Mesenchymal stem cell (in vitro differentiated cells and primary cell): ENCODE measurements at regions not wholly inside any gene's neighbourhood (a gene's known extent, or its start where the extent isn't known, plus 50 kb on each side); places are given as distances from the start of the nearest gene placed in this dataset.

Source experiments
- DNase-seq: peaks from one replicate; pipeline ENCODE4 v3.0.0-alpha.2; 2013
- H2AFZ ChIP-seq: one replicate; pipeline ENCODE4 v1.6.1; 2013; ENCODE audit warnings: low read depth, mild to moderate bottlenecking, control low read depth, inconsistent platforms, low read length, moderate library complexity
- H2AK5ac ChIP-seq: 2 replicates; pipeline ENCODE4 v1.6.1; 2013; ENCODE audit warnings: low read length, moderate library complexity, mild to moderate bottlenecking, inconsistent platforms; ENCODE audit not compliant: severe bottlenecking
- H2BK120ac ChIP-seq: one replicate; pipeline ENCODE4 v1.6.1; 2013; ENCODE audit warnings: low read depth, mild to moderate bottlenecking, inconsistent platforms, low read length, moderate library complexity
- H2BK12ac ChIP-seq, 2 experiments: one replicate each; pipeline ENCODE4 v1.6.1; 2013; ENCODE audit warnings: inconsistent platforms in 2 of 2, low read length in 2 of 2, mild to moderate bottlenecking in 2 of 2, moderate library complexity in 2 of 2, control low read depth in 1 of 2
- H2BK15ac ChIP-seq: one replicate; pipeline ENCODE4 v1.6.1; 2013; ENCODE audit warnings: mild to moderate bottlenecking, low read depth, inconsistent platforms; ENCODE audit not compliant: poor library complexity, severe bottlenecking
- H2BK5ac ChIP-seq: 2 replicates; pipeline ENCODE4 v1.6.1; 2013; ENCODE audit warnings: low read depth, mild to moderate bottlenecking, low read length, control low read depth, inconsistent platforms; ENCODE audit not compliant: poor library complexity, severe bottlenecking
- H3K14ac ChIP-seq, 2 experiments: one replicate each; pipeline ENCODE4 v1.6.1; 2013; ENCODE audit warnings: inconsistent platforms in 2 of 2, low read length in 2 of 2, control low read depth in 1 of 2, mild to moderate bottlenecking in 1 of 2, moderate library complexity in 1 of 2
- H3K18ac ChIP-seq, 2 experiments: one replicate each; pipeline ENCODE4 v1.6.1; 2013; ENCODE audit warnings: inconsistent platforms in 2 of 2, low read length in 2 of 2, control low read depth in 1 of 2, low read depth in 1 of 2, mild to moderate bottlenecking in 1 of 2
- H3K23ac ChIP-seq, 2 experiments: one replicate each; pipeline ENCODE4 v1.6.1; 2013; ENCODE audit warnings: inconsistent platforms in 2 of 2, low read length in 2 of 2, mild to moderate bottlenecking in 2 of 2, moderate library complexity in 2 of 2, control low read depth in 1 of 2
- H3K27ac ChIP-seq: 2 replicates; pipeline ENCODE4 v1.5.1; 2013; ENCODE audit warnings: mild to moderate bottlenecking, moderate library complexity, low read length, control low read depth, inconsistent platforms; ENCODE audit not compliant: poor library complexity, severe bottlenecking
- H3K27me3 ChIP-seq, 2 experiments: 2 replicates each; pipeline versions ENCODE4 v1.6.1 to v1.7.0; 2013; ENCODE audit warnings: low read length in 2 of 2, mild to moderate bottlenecking in 2 of 2, moderate library complexity in 2 of 2, control low read depth in 1 of 2, inconsistent platforms in 1 of 2; ENCODE audit not compliant: control insufficient read depth in 1 of 2, insufficient read depth in 1 of 2
- H3K36me3 ChIP-seq, 2 experiments: 2 replicates each; pipeline versions ENCODE4 v1.6.1 to v1.7.0; 2013; ENCODE audit warnings: low read length in 2 of 2, control low read depth in 1 of 2, inconsistent platforms in 1 of 2, low read depth in 1 of 2, mild to moderate bottlenecking in 1 of 2; ENCODE audit not compliant: insufficient read depth in 2 of 2, control insufficient read depth in 1 of 2
- H3K4ac ChIP-seq, 2 experiments: one replicate each; pipeline ENCODE4 v1.6.1; 2013; ENCODE audit warnings: inconsistent platforms in 2 of 2, low read length in 2 of 2, mild to moderate bottlenecking in 2 of 2, moderate library complexity in 2 of 2, control low read depth in 1 of 2, low read depth in 1 of 2
- H3K4me1 ChIP-seq: 2 replicates; pipeline ENCODE4 v1.6.1; 2013; ENCODE audit warnings: low read depth, low read length, control low read depth; ENCODE audit not compliant: control insufficient read depth, insufficient read depth
- H3K4me2 ChIP-seq: 2 replicates; pipeline ENCODE4 v1.6.1; 2013; ENCODE audit warnings: low read length, mild to moderate bottlenecking, inconsistent platforms; ENCODE audit not compliant: poor library complexity, severe bottlenecking
- H3K4me3 ChIP-seq, 2 experiments: 2 replicates each; pipeline versions ENCODE4 v1.5.1 to v1.7.0; 2013; ENCODE audit warnings: low read length in 2 of 2, mild to moderate bottlenecking in 2 of 2, control low read depth in 1 of 2, low read depth in 1 of 2; ENCODE audit not compliant: insufficient read depth in 1 of 2
- H3K79me1 ChIP-seq: replicated peaks from 2 replicates; pipeline ENCODE4 v1.6.1; 2013; ENCODE audit warnings: mild to moderate bottlenecking, control low read depth, low read length, inconsistent platforms; ENCODE audit not compliant: poor library complexity, severe bottlenecking
- H3K9ac ChIP-seq: 2 replicates; pipeline ENCODE4 v1.7.0; 2013; ENCODE audit warnings: mild to moderate bottlenecking, low read length, moderate library complexity
- H3K9me3 ChIP-seq: 2 replicates; pipeline ENCODE4 v1.7.0; 2013; ENCODE audit warnings: mild to moderate bottlenecking, low read length; ENCODE audit not compliant: control insufficient read depth
- H4K8ac ChIP-seq: one replicate; pipeline ENCODE4 v1.6.1; 2013; ENCODE audit warnings: inconsistent platforms, mild to moderate bottlenecking, low read length, moderate library complexity
- H4K91ac ChIP-seq: one replicate; pipeline ENCODE4 v1.6.1; 2013; ENCODE audit warnings: mild to moderate bottlenecking, low read length, inconsistent platforms
- WGBS: methylation state at CpG from one replicate; pipeline ENCODE4 v1.1.7; 2013; ENCODE audit warnings: mixed read lengths; 5-methylcytosine and 5-hydroxymethylcytosine counted together

DNA sequence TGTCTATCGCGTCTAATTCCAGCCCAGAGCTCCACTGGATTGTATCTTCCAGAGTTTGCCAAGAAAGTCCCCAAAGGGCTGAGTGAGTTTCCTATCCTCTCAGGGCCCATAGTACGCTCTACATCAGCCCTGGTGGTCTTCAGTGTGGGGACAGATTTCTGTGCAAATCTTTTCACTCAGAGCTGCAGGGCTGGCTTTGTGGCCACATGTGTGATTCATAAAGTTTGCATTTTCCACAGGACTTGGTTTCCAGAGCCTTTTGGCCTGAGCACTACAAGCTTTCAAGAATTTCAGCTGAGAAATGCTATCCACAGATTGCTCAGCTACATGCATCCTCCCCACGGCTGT, 76.7 kb upstream of the CXCL14 start:
- Histone ChIP-seq H3K18ac (no peak overlapping the region), H3K27ac (no peak overlapping the region), H3K79me1 (no peaks in the 10 kb centered on the region), H3K23ac (no peak overlapping the region), H3K4ac (no peak overlapping the region), H3K9ac (no peak overlapping the region), H2BK5ac (no peak overlapping the region), H2BK12ac (no peak overlapping the region), H3K36me3 (no peaks in the 10 kb centered on the region), H4K91ac (no peak overlapping the region), H2BK120ac (no peak overlapping the region), H3K4me2 (no peak overlapping the region), H4K8ac (no peak overlapping the region), H2AK5ac (no peak overlapping the region), H2AFZ (no peak overlapping the region), H3K9me3 (no peaks in the 10 kb centered on the region), H3K4me3 (no peak overlapping the region), H3K14ac (no peak overlapping the region), H2BK15ac (no peak overlapping the region), H3K27me3 (peaks cover 5 to 57% of the 10 kb centered on the region in 2 experiments), H3K4me1 (no peaks in the 10 kb centered on the region)
- DNase-seq: no peak
- WGBS: 79% methylated on average over 4 of the region's 4 CpGs

DNA sequence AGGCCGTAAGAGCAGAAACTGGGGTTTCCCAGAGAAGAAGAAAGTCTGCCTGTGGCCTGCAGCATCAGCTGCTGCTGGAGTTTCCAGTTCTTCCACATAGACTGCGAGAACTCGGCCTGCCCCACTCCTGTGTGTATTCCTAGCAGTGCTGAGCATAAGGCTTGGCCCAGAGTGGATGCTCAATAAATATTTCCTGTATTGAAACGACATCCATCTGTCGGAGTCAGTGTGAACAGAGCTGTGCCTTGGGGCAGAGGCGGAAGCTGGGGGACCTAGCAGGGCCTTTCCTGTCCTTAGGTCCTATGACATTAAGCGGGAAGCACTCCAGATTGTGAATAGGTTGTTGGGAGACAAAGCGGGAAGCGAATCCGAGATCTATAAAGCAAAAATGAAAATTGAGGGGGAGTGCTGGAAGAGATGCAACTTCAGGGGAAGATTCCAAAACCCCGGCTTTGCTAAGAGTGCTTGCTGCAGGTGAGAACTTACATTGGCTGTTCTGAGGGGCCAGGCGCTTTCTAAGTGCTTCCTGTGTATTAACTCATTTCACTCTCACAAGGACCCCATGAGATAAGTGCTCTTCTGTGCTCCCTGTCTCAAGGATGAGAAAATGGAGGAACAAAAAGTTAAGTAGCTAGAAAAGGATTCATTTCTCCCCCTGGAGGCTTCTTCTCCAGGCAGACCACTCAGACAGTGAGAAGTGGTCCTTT, 76.1 kb upstream of the CXCL14 start:
- Histone ChIP-seq H3K79me1 (no peaks in the 10 kb centered on the region), H4K91ac (no peak overlapping the region), H3K23ac (no peak overlapping the region), H3K27ac (no peak overlapping the region), H3K4me1 (no peaks in the 10 kb centered on the region), H3K9me3 (no peaks in the 10 kb centered on the region), H4K8ac (no peak overlapping the region), H2AK5ac (no peak overlapping the region), H2BK15ac (no peak overlapping the region), H3K9ac (no peak overlapping the region), H2BK120ac (no peak overlapping the region), H3K36me3 (no peaks in the 10 kb centered on the region), H3K4me2 (no peak overlapping the region), H2AFZ (no peak overlapping the region), H3K4me3 (no peak overlapping the region), H3K27me3 (peaks cover 5 to 57% of the 10 kb centered on the region in 2 experiments), H3K14ac (no peak overlapping the region), H3K18ac (no peak overlapping the region), H3K4ac (no peak overlapping the region), H2BK5ac (no peak overlapping the region), H2BK12ac (no peak overlapping the region)
- 78% methylated on average over 12 of the region's 12 CpGs for WGBS
- no peak for DNase-seq

GRCh38 chr5:135651156-135651555, 72.4 kb upstream of the CXCL14 start:
- H3K23ac ChIP-seq: no peak overlapping the region
- no peak overlapping the region for H3K4me3 ChIP-seq
- peak; percentile 13 for DNase-seq
- no peak overlapping the region for H2BK5ac ChIP-seq
- H3K27me3 ChIP-seq: peaks cover 5 to 35% of the 10 kb centered on the region in 2 experiments
- no peak overlapping the region for H3K27ac ChIP-seq
- no peaks in the 10 kb centered on the region for H3K36me3 ChIP-seq
- no peak overlapping the region for H3K18ac ChIP-seq
- no peaks in the 10 kb centered on the region for H3K4me1 ChIP-seq
- H2AFZ ChIP-seq: no peak overlapping the region
- H3K9me3 ChIP-seq: no peaks in the 10 kb centered on the region
- H4K8ac ChIP-seq: no peak overlapping the region
- H2BK120ac ChIP-seq: no peak overlapping the region
- H2AK5ac ChIP-seq: no peak overlapping the region
- no peak overlapping the region for H3K4ac ChIP-seq
- H3K79me1 ChIP-seq: no peaks in the 10 kb centered on the region
- H3K9ac ChIP-seq: no peak overlapping the region
- no peak overlapping the region for H3K4me2 ChIP-seq
- no peak overlapping the region for H3K14ac ChIP-seq
- H2BK15ac ChIP-seq: no peak overlapping the region
- H2BK12ac ChIP-seq: no peak overlapping the region
- no peak overlapping the region for H4K91ac ChIP-seq

DNA sequence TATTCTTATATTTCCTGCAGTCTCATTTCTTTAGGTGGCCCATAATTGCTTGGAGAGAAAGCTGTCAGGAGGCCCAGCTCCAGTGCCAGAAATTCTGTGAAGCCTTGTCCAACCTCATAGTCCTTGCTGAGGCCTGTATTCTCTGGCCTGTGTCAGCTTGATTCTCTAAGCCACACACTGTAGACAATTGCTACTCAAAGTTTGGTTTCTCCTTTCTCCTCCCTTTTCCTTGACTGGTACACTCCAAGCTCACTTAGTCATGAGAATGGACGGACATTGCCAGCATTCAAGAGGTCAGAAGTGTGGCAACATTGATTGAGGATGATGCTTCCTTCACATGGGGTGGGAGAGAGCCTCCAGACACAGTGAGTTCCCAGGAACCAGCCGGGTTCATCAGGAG, 71.3 kb upstream of the CXCL14 start:
- Histone ChIP-seq H4K8ac (no peak overlapping the region), H3K36me3 (no peaks in the 10 kb centered on the region), H4K91ac (no peak overlapping the region), H2BK12ac (no peak overlapping the region), H3K27ac (no peak overlapping the region), H2AK5ac (no peak overlapping the region), H2BK120ac (no peak overlapping the region), H3K9me3 (no peaks in the 10 kb centered on the region), H3K18ac (no peak overlapping the region), H3K4me2 (no peak overlapping the region), H3K4me1 (no peaks in the 10 kb centered on the region), H3K23ac (no peak overlapping the region), H3K9ac (no peak overlapping the region), H3K4ac (no peak overlapping the region), H3K79me1 (no peaks in the 10 kb centered on the region), H3K14ac (no peak overlapping the region), H2BK5ac (no peak overlapping the region), H2BK15ac (no peak overlapping the region), H2AFZ (no peak overlapping the region), H3K27me3 (peaks cover under 1 to 30% of the 10 kb centered on the region in 2 experiments), H3K4me3 (no peak overlapping the region)
- 69% methylated on average over 2 of the region's 2 CpGs for WGBS
- no peak for DNase-seq
